ENCODE measurements at regions not wholly inside any gene's neighbourhood (a gene's known extent, or its start where the extent isn't known, plus 50 kb on each side); places are given as distances from the start of the nearest gene placed in this dataset.

DNA sequence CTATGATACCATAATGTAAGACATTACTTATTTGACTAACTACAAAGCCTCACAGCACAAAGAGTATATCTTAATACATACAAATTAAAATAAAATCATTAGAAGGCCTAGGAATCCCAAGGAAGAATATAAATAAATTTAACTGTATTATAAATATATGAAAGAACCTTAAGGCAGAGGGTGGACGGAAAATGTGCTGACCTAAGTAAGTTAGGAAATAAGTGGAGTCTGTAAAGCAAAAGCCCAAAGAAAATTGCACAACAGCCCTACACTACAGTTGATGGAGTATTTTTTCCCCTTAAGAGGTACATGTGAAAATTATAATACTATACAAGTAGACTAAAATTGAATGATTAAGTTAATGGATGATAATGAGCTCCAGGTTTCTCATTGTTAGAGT is 710.1 kb downstream of the NR4A2 start:
- TF ChIP-seq, protein P1, sequence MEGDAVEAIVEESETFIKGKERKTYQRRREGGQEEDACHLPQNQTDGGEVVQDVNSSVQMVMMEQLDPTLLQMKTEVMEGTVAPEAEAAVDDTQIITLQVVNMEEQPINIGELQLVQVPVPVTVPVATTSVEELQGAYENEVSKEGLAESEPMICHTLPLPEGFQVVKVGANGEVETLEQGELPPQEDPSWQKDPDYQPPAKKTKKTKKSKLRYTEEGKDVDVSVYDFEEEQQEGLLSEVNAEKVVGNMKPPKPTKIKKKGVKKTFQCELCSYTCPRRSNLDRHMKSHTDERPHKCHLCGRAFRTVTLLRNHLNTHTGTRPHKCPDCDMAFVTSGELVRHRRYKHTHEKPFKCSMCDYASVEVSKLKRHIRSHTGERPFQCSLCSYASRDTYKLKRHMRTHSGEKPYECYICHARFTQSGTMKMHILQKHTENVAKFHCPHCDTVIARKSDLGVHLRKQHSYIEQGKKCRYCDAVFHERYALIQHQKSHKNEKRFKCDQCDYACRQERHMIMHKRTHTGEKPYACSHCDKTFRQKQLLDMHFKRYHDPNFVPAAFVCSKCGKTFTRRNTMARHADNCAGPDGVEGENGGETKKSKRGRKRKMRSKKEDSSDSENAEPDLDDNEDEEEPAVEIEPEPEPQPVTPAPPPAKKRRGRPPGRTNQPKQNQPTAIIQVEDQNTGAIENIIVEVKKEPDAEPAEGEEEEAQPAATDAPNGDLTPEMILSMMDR (IDR thresholded peaks at IDR 0.05) = no peak

DNA sequence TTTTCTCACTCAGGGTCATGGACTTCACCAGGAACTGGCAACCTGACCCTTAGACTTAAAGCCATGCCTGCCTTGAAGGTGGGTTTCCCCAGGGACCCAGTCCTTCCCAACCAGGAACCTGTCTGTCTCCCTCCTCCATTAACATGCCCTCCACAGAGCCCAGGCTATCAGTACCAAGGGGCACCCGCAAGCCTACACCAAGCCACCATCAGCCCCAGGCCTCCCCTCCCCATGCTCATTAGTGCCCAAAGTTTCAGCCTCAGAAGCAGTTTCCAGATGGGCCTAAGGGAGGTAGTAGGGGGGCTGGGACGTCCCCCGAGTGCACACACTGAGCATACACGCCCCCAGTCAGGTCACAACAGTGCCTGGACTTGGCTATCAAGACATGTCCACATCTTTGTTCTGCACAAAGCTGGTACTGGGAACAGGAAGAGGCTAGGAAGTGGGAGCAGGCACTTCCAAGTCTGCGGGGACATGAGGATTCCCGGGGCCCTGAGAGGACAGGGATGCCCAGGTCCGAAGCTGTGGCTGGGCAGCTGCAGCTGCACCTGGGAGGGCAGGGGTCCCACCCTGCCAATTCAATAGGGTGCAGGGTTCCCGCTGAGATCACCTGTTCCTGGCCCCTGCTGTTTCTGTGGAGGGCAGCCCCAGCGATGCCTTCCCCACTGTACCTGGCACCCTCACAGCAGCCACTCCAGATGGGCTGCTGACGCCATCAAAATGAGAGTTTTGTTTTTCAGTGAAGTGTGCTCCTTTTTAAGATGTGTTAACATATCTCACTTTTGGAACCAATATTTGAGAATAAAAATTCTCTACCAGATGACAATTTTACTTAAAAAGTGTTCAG is 731.4 kb downstream of the NR4A2 start:
- TF ChIP-seq, protein P1 (IDR thresholded peaks at IDR 0.05) = no peak

DNA sequence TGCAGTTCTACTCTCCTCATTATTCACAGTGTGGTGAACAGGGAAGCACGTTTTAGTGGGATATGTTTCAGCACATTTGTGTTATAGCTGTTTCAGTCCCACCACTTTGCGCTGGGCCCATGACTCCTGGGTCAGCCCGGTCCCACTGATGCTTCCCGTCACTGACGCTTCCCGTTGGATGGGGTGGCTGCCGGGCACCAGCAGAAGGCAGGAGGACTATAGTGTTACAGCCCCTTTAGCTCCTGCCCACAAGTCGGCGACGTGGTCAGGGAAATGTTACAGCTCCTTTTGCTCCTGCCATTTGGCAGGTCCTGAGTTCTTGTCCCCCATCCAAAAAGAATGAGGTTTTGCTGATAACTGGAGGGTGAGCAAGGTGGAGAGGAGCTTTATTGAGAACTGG is 732.2 kb downstream of the NR4A2 start:
- TF ChIP-seq, protein P1 (IDR thresholded peaks at IDR 0.05) = no peak

DNA sequence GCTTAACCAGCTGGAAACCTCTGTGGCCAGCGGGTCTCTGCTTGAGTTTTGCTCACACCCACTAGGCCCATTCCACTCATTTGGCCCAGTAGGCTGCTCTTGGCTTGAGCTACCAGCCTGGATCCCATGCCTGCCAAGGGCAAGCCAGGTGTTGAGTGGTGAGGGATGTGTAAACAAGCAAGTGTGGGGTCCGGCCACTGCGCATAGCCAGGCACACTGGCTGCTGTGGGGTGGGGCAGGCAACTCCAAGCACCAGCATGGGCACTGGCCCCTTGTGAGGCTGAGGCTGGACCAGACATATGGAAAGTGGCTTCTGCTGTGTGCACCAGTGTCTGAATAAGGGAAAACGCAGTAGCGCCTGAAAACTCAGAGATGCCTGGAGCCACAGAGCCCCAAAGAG is 732.7 kb downstream of the NR4A2 start:
- TF ChIP-seq, protein P1 (IDR thresholded peaks at IDR 0.05) = no peak

DNA sequence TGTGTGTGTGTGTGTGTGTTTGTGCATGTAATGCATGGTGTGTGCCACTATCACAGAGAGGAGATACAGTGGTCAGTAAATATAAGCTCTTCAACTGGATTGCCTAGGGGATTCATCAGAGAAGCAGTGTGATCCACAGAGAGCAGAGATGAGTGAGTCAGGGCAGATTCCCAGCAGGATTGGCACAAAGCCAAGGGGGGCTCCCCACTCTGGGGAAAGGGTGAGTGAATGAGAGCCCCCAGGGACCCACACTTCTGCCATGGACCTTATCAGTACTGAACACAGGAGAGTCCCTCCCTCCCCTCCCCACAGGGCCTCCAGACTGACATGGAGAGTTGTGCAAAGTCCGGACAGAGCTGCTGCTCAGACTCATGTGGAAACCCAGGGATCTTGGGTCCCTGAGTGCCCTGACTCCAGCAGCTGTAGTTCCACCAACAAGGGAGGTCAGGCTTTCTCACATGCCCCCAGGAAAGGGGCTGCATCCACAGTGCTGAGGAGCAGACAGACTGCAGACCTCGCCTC is 748.8 kb downstream of the NR4A2 start:
- TF ChIP-seq, protein P1 (IDR thresholded peaks at IDR 0.05) = no peak

DNA sequence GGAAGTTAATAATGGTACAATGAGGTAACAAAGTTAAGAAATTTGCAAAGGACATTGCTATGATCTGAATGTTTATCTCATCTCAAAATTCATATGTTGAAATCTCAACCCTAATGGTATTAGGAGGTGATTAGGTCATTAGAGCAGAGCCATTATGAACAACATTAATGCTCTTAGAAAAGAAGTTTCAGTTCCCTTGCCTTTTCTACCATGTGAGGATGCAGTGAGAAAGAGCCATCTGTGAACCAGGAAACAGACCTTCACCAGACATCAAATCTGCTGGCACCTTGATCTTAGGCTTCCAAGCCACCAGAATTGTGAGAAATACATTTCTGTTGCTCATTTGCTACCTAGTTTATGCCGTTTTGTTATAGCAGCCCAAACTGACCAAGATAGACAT is 757.6 kb downstream of the NR4A2 start:
- TF ChIP-seq, protein P1 (IDR thresholded peaks at IDR 0.05) = no peak

DNA sequence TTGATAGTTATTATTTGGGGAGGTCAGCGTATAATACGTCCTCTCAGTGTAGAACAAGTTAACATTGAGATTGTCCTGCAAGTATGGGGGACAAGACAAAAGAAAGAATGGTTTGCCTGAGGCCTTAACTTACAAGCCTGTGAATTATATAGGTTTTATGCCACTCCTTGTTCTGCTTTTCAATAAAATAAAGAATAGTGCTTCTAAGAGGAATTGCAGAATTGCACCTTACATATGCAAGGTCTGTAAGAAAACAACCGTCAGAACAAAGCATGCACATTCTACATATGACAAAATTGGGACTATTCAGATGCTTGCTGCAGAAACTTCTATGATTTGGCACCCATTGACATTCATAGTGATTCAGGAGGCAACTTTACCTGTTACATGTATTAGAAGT is 785.0 kb downstream of the NR4A2 start:
- TF ChIP-seq, protein P1 (IDR thresholded peaks at IDR 0.05) = no peak
